GM20000 (cell line): ENCODE measurements at regions not wholly inside any gene's neighbourhood (a gene's known extent, or its start where the extent isn't known, plus 50 kb on each side); places are given as distances from the start of the nearest gene placed in this dataset.

Experiments used
- DNase-seq: peaks from one replicate; pipeline ENCODE4 v3.0.0; 2012; ENCODE audit warnings: low spot score
- TF ChIP-seq, protein P1 (sequence below): IDR thresholded peaks from 2 replicates; pipeline ENCODE4 v1.5.1; 2012; ENCODE audit warnings: mild to moderate bottlenecking, control low read depth; ENCODE audit errors: extremely low read depth, missing control alignments

DNA sequence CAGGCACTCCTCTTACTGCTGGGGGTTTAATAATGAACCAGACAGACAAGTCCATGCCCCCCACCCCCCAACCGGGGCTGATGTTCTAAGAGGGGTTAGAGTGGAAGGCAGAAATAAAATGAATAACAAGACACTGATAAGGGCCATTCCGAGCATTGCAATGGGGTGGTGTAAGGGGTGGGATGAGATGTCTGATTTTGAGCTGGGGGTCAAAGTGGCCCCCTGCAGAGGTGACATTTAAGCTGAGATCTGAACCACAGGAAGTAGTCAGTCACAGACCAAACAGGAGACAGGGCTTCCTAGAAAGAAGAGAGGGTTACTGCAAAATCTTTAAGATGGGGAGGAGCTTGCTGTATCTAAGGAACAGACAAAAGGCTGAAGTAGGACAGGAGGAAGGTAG is 180.6 kb upstream of the SH3BP4 start:
- DNase-seq, result no peak

DNA sequence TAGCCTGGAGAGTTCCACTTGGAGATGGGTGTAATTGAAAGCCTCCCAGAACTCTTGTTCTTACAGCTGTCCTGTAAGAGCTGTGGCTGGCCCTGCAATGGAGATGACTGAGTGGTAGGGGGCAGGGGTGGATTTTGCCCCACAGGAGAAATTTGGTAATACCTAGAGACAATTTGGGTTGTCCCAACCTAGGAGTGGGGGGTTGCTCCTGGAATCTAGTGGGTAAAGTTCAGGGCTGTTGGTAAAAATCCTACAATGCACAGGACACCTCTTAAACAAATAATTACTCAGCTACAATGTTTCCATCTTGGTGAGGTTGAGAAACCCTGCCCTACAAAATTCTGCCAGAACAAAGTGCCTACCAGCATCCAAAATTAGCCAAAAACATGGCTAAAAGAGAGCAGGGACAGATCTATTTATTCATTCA is 181.1 kb upstream of the SH3BP4 start:
- TF ChIP-seq, protein P1, sequence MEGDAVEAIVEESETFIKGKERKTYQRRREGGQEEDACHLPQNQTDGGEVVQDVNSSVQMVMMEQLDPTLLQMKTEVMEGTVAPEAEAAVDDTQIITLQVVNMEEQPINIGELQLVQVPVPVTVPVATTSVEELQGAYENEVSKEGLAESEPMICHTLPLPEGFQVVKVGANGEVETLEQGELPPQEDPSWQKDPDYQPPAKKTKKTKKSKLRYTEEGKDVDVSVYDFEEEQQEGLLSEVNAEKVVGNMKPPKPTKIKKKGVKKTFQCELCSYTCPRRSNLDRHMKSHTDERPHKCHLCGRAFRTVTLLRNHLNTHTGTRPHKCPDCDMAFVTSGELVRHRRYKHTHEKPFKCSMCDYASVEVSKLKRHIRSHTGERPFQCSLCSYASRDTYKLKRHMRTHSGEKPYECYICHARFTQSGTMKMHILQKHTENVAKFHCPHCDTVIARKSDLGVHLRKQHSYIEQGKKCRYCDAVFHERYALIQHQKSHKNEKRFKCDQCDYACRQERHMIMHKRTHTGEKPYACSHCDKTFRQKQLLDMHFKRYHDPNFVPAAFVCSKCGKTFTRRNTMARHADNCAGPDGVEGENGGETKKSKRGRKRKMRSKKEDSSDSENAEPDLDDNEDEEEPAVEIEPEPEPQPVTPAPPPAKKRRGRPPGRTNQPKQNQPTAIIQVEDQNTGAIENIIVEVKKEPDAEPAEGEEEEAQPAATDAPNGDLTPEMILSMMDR, result no peak
- DNase-seq, result no peak

More for the DNA sequence above, 180.6 kb upstream of the SH3BP4 start:
- TF ChIP-seq, protein P1, result no peak

DNA sequence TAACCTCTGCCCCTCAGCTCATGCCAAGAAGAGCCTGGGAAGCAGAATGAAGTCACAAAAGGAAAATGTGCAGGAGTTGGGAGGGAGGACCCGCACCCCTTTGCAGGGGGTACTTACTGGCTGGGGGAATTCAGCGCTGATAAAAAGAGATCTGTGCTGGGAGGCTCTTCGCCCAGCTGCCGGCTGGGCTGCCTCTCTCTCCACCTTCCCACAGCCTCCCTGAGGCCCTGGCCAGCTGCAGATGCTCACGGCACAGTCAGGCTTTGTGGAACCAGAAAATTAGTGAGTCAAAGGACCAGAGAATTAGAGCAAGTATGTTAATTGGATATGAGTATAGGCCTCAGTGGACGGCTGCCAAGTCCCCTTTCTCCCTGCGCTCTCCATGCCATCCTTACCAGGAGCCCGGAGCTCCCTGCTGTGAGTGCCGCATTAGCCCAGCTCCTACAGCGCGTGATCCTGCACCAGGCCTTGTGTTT is 181.7 kb upstream of the SH3BP4 start:
- no peak for DNase-seq

GRCh38 chr2:234768608-234769196 is 183.1 kb upstream of the SH3BP4 start:
- TF ChIP-seq, protein P1, result no peak
- no peak for DNase-seq

More for the DNA sequence above, 181.7 kb upstream of the SH3BP4 start:
- TF ChIP-seq, protein P1, result no peak

DNA sequence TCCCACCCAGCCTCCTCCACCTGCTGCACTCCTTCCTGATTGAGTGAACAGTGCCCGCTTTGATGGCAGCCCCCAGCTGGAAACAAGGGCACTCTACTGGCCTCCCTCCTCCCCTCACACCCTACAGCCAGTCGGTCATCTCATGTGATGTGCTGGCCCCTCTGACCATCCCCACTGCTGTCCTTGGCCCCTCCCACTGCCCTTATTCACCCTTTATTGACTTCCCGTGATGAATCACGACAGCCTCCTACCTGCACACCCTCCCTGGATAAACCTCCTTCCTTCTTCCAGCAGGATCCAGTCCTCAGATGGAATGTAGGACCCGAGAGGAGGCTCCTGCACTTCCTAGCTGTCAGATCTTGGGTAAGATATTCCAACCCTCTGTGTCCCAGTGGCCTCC is 186.5 kb upstream of the SH3BP4 start:
- TF ChIP-seq, protein P1, result no peak
- DNase-seq, result no peak

DNA sequence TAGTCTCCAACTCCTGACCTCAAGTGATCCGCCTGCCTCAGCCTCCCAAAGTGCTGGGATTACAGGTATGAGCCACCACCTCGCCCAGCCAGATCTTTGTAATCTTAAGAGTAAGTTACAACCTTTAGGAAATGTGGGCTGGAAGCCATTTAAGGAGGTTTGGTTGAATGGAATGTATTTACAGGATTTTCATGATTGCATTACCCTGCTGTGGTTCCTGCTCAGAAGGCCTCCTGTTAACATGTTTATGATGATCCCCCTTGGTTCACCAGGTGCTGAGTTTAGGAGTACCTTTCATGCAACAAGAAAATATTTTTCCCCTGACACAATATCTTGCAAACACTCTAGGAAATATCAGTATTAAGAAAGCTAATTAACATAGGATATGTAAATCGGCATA is 187.4 kb upstream of the SH3BP4 start:
- TF ChIP-seq, protein P1, result no peak
- DNase-seq, result no peak

DNA sequence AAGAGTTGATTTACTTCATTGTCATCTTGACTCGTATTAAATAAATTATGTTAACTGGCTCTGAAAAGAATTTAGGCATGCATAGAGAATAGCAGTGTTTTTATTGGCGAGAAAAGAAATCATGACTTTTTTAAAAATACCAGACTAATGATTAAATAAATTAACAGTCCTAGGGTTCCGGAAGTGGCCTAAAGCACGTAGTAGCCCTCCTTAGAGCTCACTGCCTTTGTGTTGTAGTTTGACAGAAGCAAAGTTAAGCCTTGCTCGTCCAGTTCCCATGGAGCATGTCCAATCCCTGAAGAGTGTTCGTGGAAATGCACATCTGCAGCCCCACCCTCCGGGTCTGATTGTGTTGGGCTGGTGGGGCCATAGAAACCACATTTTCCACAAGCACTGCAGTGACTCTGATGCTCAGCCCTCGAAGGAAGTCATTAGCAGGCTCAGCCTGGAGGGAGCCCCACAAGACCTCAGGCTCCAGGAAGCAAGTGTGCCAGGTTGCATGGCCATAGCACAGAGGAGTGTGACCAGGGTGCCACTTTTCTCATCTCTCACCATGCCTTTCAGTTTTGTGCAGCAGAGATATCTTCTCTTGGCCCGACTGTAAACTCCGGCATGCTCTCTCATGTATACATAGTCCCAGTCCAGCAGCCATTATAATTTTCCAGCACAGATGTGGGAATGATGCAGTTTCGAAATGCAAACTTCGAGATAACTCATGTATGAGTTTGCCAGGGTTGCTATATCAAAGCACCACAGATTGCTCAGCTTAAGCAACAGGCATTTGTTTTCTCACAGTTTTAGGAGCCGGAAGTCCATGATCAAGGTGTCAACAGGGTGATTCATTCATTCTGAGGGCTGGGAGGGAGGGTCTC is 188.6 kb upstream of the SH3BP4 start:
- DNase-seq, result no peak
- TF ChIP-seq, protein P1, result no peak
